H9 (cell line): ENCODE measurements at regions not wholly inside any gene's neighbourhood (a gene's known extent, or its start where the extent isn't known, plus 50 kb on each side); places are given as distances from the start of the nearest gene placed in this dataset.

Experiments
- DNase-seq: peaks from one replicate; pipeline ENCODE4 v3.0.0-alpha.2; 2017
- H2AFZ ChIP-seq: one replicate; pipeline ENCODE4 v1.6.1; 2013; ENCODE audit warnings: mild to moderate bottlenecking, low read length, control low read depth, moderate library complexity
- H2AK5ac ChIP-seq: 2 replicates; pipeline ENCODE4 v1.6.1; 2013; ENCODE audit warnings: low read length, control low read depth, mixed read lengths; ENCODE audit not compliant: insufficient read length
- H2BK120ac ChIP-seq: one replicate; pipeline ENCODE4 v1.6.1; 2013; ENCODE audit warnings: low read depth, mild to moderate bottlenecking, low read length, control low read depth, inconsistent platforms; ENCODE audit not compliant: poor library complexity, severe bottlenecking
- H2BK12ac ChIP-seq: 2 replicates; pipeline ENCODE4 v1.6.1; 2013; ENCODE audit warnings: low read length, control low read depth, mixed read lengths, low read depth; ENCODE audit not compliant: insufficient read length
- H2BK15ac ChIP-seq: 2 replicates; pipeline ENCODE4 v1.6.1; 2013; ENCODE audit warnings: low read depth, low read length, control low read depth
- H2BK20ac ChIP-seq: one replicate; pipeline ENCODE4 v1.6.1; 2013; ENCODE audit warnings: low read depth, mild to moderate bottlenecking, low read length, control low read depth, inconsistent platforms; ENCODE audit not compliant: poor library complexity, severe bottlenecking
- H2BK5ac ChIP-seq: 2 replicates; pipeline ENCODE4 v1.6.1; 2013; ENCODE audit warnings: low read length, control low read depth, mixed read lengths; ENCODE audit not compliant: insufficient read length
- H3K14ac ChIP-seq: 2 replicates; pipeline ENCODE4 v1.6.1; 2013; ENCODE audit warnings: low read length, control low read depth; ENCODE audit not compliant: insufficient read depth
- H3K18ac ChIP-seq: 2 replicates; pipeline ENCODE4 v1.6.1; 2013; ENCODE audit warnings: low read depth, mild to moderate bottlenecking, mixed read lengths, low read length, control low read depth; ENCODE audit not compliant: insufficient read length
- H3K23ac ChIP-seq: 2 replicates; pipeline ENCODE4 v1.6.1; 2013; ENCODE audit warnings: low read length, control low read depth, mixed read lengths, low read depth; ENCODE audit not compliant: insufficient read length
- H3K23me2 ChIP-seq: 2 replicates; pipeline ENCODE4 v1.6.1; 2013; ENCODE audit warnings: low read depth, mild to moderate bottlenecking, mixed read lengths, low read length, control low read depth; ENCODE audit not compliant: insufficient read length, poor library complexity, severe bottlenecking
- H3K27ac ChIP-seq: 2 replicates; pipeline ENCODE4 v1.5.1; 2013; ENCODE audit warnings: low read length, control low read depth, mixed read lengths, low read depth; ENCODE audit not compliant: insufficient read length
- H3K27me3 ChIP-seq: 2 replicates; pipeline ENCODE4 v1.6.1; 2013; ENCODE audit warnings: low read length, control low read depth, inconsistent platforms; ENCODE audit not compliant: insufficient read depth
- H3K4ac ChIP-seq: 2 replicates; pipeline ENCODE4 v1.6.1; 2013; ENCODE audit warnings: low read depth, mild to moderate bottlenecking, control low read depth, inconsistent platforms, low read length, moderate library complexity
- H3K4me1 ChIP-seq: 2 replicates; pipeline ENCODE4 v1.6.1; 2013; ENCODE audit warnings: low read length, control low read depth, inconsistent platforms; ENCODE audit not compliant: insufficient read depth
- H3K4me2 ChIP-seq: 2 replicates; pipeline ENCODE4 v1.6.1; 2013; ENCODE audit warnings: low read length, control low read depth, mixed read lengths; ENCODE audit not compliant: insufficient read length, insufficient read depth
- H3K56ac ChIP-seq: 2 replicates; pipeline ENCODE4 v1.6.1; 2013; ENCODE audit warnings: low read depth, mild to moderate bottlenecking, mixed read lengths, low read length, control low read depth; ENCODE audit not compliant: insufficient read length
- H3K79me1 ChIP-seq: 2 replicates; pipeline ENCODE4 v1.6.1; 2013; ENCODE audit warnings: low read depth, mild to moderate bottlenecking, moderate library complexity, low read length, control low read depth, inconsistent platforms; ENCODE audit not compliant: insufficient read depth, poor library complexity, severe bottlenecking
- H3K79me2 ChIP-seq: 2 replicates; pipeline ENCODE4 v1.6.1; 2013; ENCODE audit warnings: low read length, control low read depth, inconsistent platforms; ENCODE audit not compliant: insufficient read depth
- H3K9ac ChIP-seq: 2 replicates; pipeline ENCODE4 v1.6.1; 2013; ENCODE audit warnings: low read length, control low read depth, mixed read lengths; ENCODE audit not compliant: insufficient read length; ENCODE audit errors: extremely low read depth
- H3K9me3 ChIP-seq: one replicate; pipeline ENCODE4 v1.6.1; 2013; ENCODE audit warnings: low read depth, low read length, inconsistent platforms; ENCODE audit not compliant: control insufficient read depth
- H3T11ph ChIP-seq: one replicate; pipeline ENCODE4 v1.6.1; 2013; ENCODE audit warnings: mild to moderate bottlenecking, low read length, control low read depth, inconsistent platforms
- H4K20me1 ChIP-seq: one replicate; pipeline ENCODE4 v1.6.1; 2013; ENCODE audit not compliant: control insufficient read depth, insufficient read length, insufficient read depth
- H4K5ac ChIP-seq: 2 replicates; pipeline ENCODE4 v1.6.1; 2013; ENCODE audit warnings: low read depth, mild to moderate bottlenecking, mixed read lengths, low read length, control low read depth; ENCODE audit not compliant: insufficient read length
- H4K8ac ChIP-seq: replicated peaks from 2 replicates; pipeline ENCODE4 v1.6.1; 2013; ENCODE audit warnings: low read length, control low read depth, mixed read lengths, low read depth; ENCODE audit not compliant: insufficient read length
- H4K91ac ChIP-seq: 2 replicates; pipeline ENCODE4 v1.6.1; 2013; ENCODE audit warnings: low read depth, mild to moderate bottlenecking, moderate library complexity, mixed read lengths, low read length, control low read depth; ENCODE audit not compliant: insufficient read length
- H3K27ac Mint-ChIP-seq, 3 experiments: 2 replicates in 2 of 3; 3 replicates in 1 of 3; pipeline ENCODE4 v1.8.0; 2020 to 2021; ENCODE audit warnings: mixed read lengths in 3 of 3, mild to moderate bottlenecking in 1 of 3, moderate library complexity in 1 of 3
- H3K27me3 Mint-ChIP-seq: 2 replicates; pipeline ENCODE4 v1.8.0; 2021; ENCODE audit warnings: low read depth, mild to moderate bottlenecking, moderate library complexity, mixed read lengths
- H3K36me3 Mint-ChIP-seq, 3 experiments: 2 replicates in 2 of 3; 3 replicates in 1 of 3; pipeline ENCODE4 v1.8.0; 2020 to 2021; ENCODE audit warnings: low read depth in 3 of 3, mixed read lengths in 3 of 3; ENCODE audit not compliant: insufficient read depth in 1 of 3
- H3K4me1 Mint-ChIP-seq, 2 experiments: 2 replicates each; pipeline ENCODE4 v1.8.0; 2020; ENCODE audit warnings: mixed read lengths in 2 of 2
- H3K4me3 Mint-ChIP-seq, 2 experiments: 2 replicates in 1 of 2; 3 replicates in 1 of 2; pipeline ENCODE4 v1.8.0; 2020 to 2021; ENCODE audit warnings: mild to moderate bottlenecking in 2 of 2, mixed read lengths in 2 of 2, moderate library complexity in 1 of 2
- H3K9me3 Mint-ChIP-seq, 2 experiments: 2 replicates in 1 of 2; 3 replicates in 1 of 2; pipeline ENCODE4 v1.8.0; 2020; ENCODE audit warnings: mild to moderate bottlenecking in 2 of 2, mixed read lengths in 2 of 2, moderate library complexity in 1 of 2
- CTCF ChIP-seq: fragments of 200-600 bp; sonication (generic); conservative IDR thresholded peaks from 3 replicates; pipeline ENCODE4 v1.8.0; 2021; ENCODE audit warnings: antibody characterized with exemption, mild to moderate bottlenecking
- WGBS: extraction: QIAGEN DNeasy Blood & Tissue Kit; methylation state at CpG from one replicate; pipeline ENCODE4 v1.1.7; 2013; ENCODE audit warnings: missing lambda C conversion rate, low lambda C conversion rate, mixed read lengths; ENCODE audit not compliant: insufficient read length; ENCODE audit errors: extremely low coverage; 5-methylcytosine and 5-hydroxymethylcytosine counted together

- Histone ChIP-seq H3K79me1 (no peaks in the 10 kb centered on the region), H2AK5ac (no peak overlapping the region), H3K23ac (no peak overlapping the region), H4K20me1 (no peaks in the 10 kb centered on the region), H3K4me2 (no peak overlapping the region), H2BK15ac (no peak overlapping the region), H3K56ac (no peak overlapping the region), H3K14ac (no peak overlapping the region), H4K8ac (no peak overlapping the region), H3K9ac (no peak overlapping the region), H3K27ac (no peak overlapping the region), H2BK5ac (no peak overlapping the region), H2BK120ac (no peak overlapping the region), H3T11ph (no peak overlapping the region), H4K5ac (no peak overlapping the region), H2AFZ (no peak overlapping the region), H3K4me1 (peaks cover 2% of the 10 kb centered on the region; the same call in 1 of the 2 replicates), H3K79me2 (no peaks in the 10 kb centered on the region), H3K18ac (no peak overlapping the region), H3K4ac (no peak overlapping the region), H3K27me3 (no peaks in the 10 kb centered on the region), H3K9me3 (no peaks in the 10 kb centered on the region), H2BK12ac (no peak overlapping the region), H3K23me2 (no peaks in the 10 kb centered on the region), H2BK20ac (no peak overlapping the region), H4K91ac (no peak overlapping the region)
- Mint-ChIP-seq H3K27me3 (0 out of 2 replicates have a peak, but pooled peaks cover 2% of the 10 kb centered on the region), H3K9me3 (0 out of 5 replicates have a peak, but pooled peaks cover 0 to 2% of the 10 kb centered on the region in 2 experiments), H3K27ac (no peak overlapping the region), H3K36me3 (no peaks in the 10 kb centered on the region), H3K4me1 (peaks cover 22 to 28% of the 10 kb centered on the region in 2 experiments), H3K4me3 (no peak overlapping the region)
- no peak for TF ChIP-seq CTCF
- DNase-seq, result no peak
- no CpG with 5 or more reads among the region's 6 CpGs for WGBS
These were observed 561.4 kb downstream of the MATN1 start for GRCh38 chr1:30161953-30162352.
